ENCODE measurements at regions not wholly inside any gene's neighbourhood (a gene's known extent, or its start where the extent isn't known, plus 50 kb on each side); places are given as distances from the start of the nearest gene placed in this dataset.
"Not testable (repeated sequence)": the region's sequence is repeated elsewhere in the genome, so short reads cannot be mapped to it uniquely, and the experiment has no call there.

DNA sequence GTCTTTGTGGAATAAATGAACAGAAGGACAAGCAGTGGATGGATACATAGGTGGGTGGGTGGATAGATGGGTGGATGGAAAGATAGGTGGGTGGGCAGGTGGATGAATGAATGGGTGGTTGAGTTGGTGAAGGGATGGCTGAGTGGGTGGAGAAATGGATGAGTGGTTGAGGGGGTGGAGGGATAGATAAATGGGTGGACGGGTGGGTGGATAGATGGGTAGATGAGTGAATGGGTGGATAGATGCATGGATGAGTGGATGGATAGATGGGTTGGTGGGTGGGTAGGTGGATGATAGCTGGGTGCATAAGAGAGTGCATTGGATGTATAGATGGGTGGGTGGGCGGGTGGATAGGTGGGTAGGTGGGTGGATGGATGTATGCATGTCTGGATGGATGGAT is 63.5 kb downstream of the UNC93B1 start:
- H3K27me3 ChIP-seq (replicated peaks in 2 of 5; ENCODE audit: control insufficient read depth in 4 of 5, insufficient read depth in 5 of 5, low read length in 4 of 5); DNase-seq; POLR2A ChIA-PET; H3K4me1 ChIP-seq (ENCODE audit: control extremely low read depth in 1 of 4, control insufficient read depth in 4 of 4, insufficient read depth in 4 of 4, low read length in 3 of 4); H3K36me3 ChIP-seq (ENCODE audit: control insufficient read depth in 4 of 4, insufficient read depth in 4 of 4, low read length in 3 of 4); H3K4me3 ChIP-seq (ENCODE audit: control insufficient read depth in 1 of 7, extremely low read depth in 1 of 7, insufficient read depth in 4 of 7, low read depth in 2 of 7, low read length in 6 of 7); H3K9me3 ChIP-seq (ENCODE audit: control extremely low read depth in 1 of 5, control insufficient read depth in 4 of 5, insufficient read depth in 2 of 5, low read depth in 1 of 5, low read length in 4 of 5); CTCF ChIA-PET; H3K27ac ChIP-seq (ENCODE audit: insufficient read depth in 1 of 2, low read depth in 1 of 2, low read length in 2 of 2, poor library complexity in 1 of 2, severe bottlenecking in 2 of 2): not testable (repeated sequence)
- no CpG with 5 or more reads among the region's 2 CpGs for whole genome bisulfite sequencing (ENCODE audit: insufficient coverage)

DNA sequence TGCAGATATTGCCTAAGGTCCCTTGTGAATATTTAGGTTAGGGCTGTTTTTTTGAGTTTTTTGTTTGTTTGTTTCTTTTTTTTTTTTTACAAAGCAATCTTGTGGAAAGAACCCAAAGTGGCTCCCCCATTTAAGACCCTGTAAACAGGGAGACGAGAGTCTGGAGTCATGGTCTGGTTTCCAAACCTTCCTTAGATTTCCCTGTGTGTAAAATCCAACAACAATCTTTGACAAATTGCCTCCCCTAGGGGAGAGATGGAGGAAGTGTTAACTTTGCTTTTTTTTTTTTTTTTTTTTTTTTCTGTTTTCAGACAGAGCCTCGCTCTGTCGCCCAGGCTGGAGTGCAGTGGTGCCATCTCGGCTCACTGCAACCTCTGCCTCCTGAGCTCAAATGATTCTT is 64.9 kb downstream of the UNC93B1 start:
- CTCF ChIA-PET; H3K4me3 ChIP-seq (ENCODE audit: control insufficient read depth in 1 of 7, extremely low read depth in 1 of 7, insufficient read depth in 4 of 7, low read depth in 2 of 7, low read length in 6 of 7); DNase-seq; H3K27ac ChIP-seq (ENCODE audit: insufficient read depth in 1 of 2, low read depth in 1 of 2, low read length in 2 of 2, poor library complexity in 1 of 2, severe bottlenecking in 2 of 2); POLR2A ChIA-PET; H3K4me1 ChIP-seq (ENCODE audit: control extremely low read depth in 1 of 4, control insufficient read depth in 4 of 4, insufficient read depth in 4 of 4, low read length in 3 of 4); H3K9me3 ChIP-seq (ENCODE audit: control extremely low read depth in 1 of 5, control insufficient read depth in 4 of 5, insufficient read depth in 2 of 5, low read depth in 1 of 5, low read length in 4 of 5); H3K36me3 ChIP-seq (ENCODE audit: control insufficient read depth in 4 of 4, insufficient read depth in 4 of 4, low read length in 3 of 4); H3K27me3 ChIP-seq (replicated peaks in 2 of 5; ENCODE audit: control insufficient read depth in 4 of 5, insufficient read depth in 5 of 5, low read length in 4 of 5): not testable (repeated sequence)
- no CpG with 5 or more reads among the region's 4 CpGs for WGBS (ENCODE audit: insufficient coverage)

GRCh38 chr11:67938371-67938770 is 65.5 kb downstream of the UNC93B1 start:
- H3K27ac ChIP-seq (ENCODE audit: insufficient read depth in 1 of 2, low read depth in 1 of 2, low read length in 2 of 2, poor library complexity in 1 of 2, severe bottlenecking in 2 of 2); CTCF ChIA-PET; H3K36me3 ChIP-seq (ENCODE audit: control insufficient read depth in 4 of 4, insufficient read depth in 4 of 4, low read length in 3 of 4); H3K4me1 ChIP-seq (ENCODE audit: control extremely low read depth in 1 of 4, control insufficient read depth in 4 of 4, insufficient read depth in 4 of 4, low read length in 3 of 4); DNase-seq; POLR2A ChIA-PET; H3K4me3 ChIP-seq (ENCODE audit: control insufficient read depth in 1 of 7, extremely low read depth in 1 of 7, insufficient read depth in 4 of 7, low read depth in 2 of 7, low read length in 6 of 7); H3K27me3 ChIP-seq (replicated peaks in 2 of 5; ENCODE audit: control insufficient read depth in 4 of 5, insufficient read depth in 5 of 5, low read length in 4 of 5); H3K9me3 ChIP-seq (ENCODE audit: control extremely low read depth in 1 of 5, control insufficient read depth in 4 of 5, insufficient read depth in 2 of 5, low read depth in 1 of 5, low read length in 4 of 5): not testable (repeated sequence)
- no CpG with 5 or more reads among the region's 3 CpGs for WGBS (ENCODE audit: insufficient coverage)

- 62% methylated on average over 4 of the region's 7 CpGs for WGBS (ENCODE audit: insufficient coverage)
- DNase-seq; H3K9me3 ChIP-seq (ENCODE audit: control extremely low read depth in 1 of 5, control insufficient read depth in 4 of 5, insufficient read depth in 2 of 5, low read depth in 1 of 5, low read length in 4 of 5); POLR2A ChIA-PET; H3K27me3 ChIP-seq (replicated peaks in 2 of 5; ENCODE audit: control insufficient read depth in 4 of 5, insufficient read depth in 5 of 5, low read length in 4 of 5); H3K27ac ChIP-seq (ENCODE audit: insufficient read depth in 1 of 2, low read depth in 1 of 2, low read length in 2 of 2, poor library complexity in 1 of 2, severe bottlenecking in 2 of 2); CTCF ChIA-PET; H3K36me3 ChIP-seq (ENCODE audit: control insufficient read depth in 4 of 4, insufficient read depth in 4 of 4, low read length in 3 of 4); H3K4me3 ChIP-seq (ENCODE audit: control insufficient read depth in 1 of 7, extremely low read depth in 1 of 7, insufficient read depth in 4 of 7, low read depth in 2 of 7, low read length in 6 of 7); H3K4me1 ChIP-seq (ENCODE audit: control extremely low read depth in 1 of 4, control insufficient read depth in 4 of 4, insufficient read depth in 4 of 4, low read length in 3 of 4): not testable (repeated sequence)
These were observed 80.3 kb downstream of the UNC93B1 start for GRCh38 chr11:67923565-67923964.

- H3K4me1 ChIP-seq (ENCODE audit: control extremely low read depth in 1 of 4, control insufficient read depth in 4 of 4, insufficient read depth in 4 of 4, low read length in 3 of 4); H3K9me3 ChIP-seq (ENCODE audit: control extremely low read depth in 1 of 5, control insufficient read depth in 4 of 5, insufficient read depth in 2 of 5, low read depth in 1 of 5, low read length in 4 of 5); CTCF ChIA-PET; H3K4me3 ChIP-seq (ENCODE audit: control insufficient read depth in 1 of 7, extremely low read depth in 1 of 7, insufficient read depth in 4 of 7, low read depth in 2 of 7, low read length in 6 of 7); H3K36me3 ChIP-seq (ENCODE audit: control insufficient read depth in 4 of 4, insufficient read depth in 4 of 4, low read length in 3 of 4); H3K27me3 ChIP-seq (replicated peaks in 2 of 5; ENCODE audit: control insufficient read depth in 4 of 5, insufficient read depth in 5 of 5, low read length in 4 of 5); H3K27ac ChIP-seq (ENCODE audit: insufficient read depth in 1 of 2, low read depth in 1 of 2, low read length in 2 of 2, poor library complexity in 1 of 2, severe bottlenecking in 2 of 2); DNase-seq: not testable (repeated sequence)
- WGBS (ENCODE audit: insufficient coverage): 0% methylated on average over 1 of the region's 6 CpGs
- POLR2A ChIA-PET: interaction anchor here (0.6 kb wide), 1 partner anchor 351 kb away, joined by 3 read pairs; no protein-coding TSS in a partner anchor
These were observed 83.4 kb downstream of the UNC93B1 start for GRCh38 chr11:67920546-67920945.

DNA sequence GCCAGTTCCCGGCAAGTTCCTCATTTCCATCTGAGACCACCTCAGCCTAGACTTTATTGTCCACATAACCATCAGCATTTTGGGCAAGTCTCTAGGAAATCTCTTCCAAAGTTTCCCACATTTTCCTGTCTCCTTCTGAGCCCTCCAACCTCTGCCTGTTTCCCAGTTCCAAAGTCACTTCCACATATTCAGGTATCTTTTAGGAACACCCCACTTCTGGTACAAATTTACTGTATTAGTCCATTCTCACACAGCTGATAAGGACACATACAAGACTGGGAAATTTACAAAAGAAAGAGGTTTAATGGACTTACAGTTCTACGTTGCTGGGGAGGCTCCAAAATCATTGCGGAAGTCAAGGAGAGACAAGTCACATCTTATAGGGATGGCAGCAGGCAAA is 91.7 kb downstream of the UNC93B1 start:
- DNase-seq; H3K36me3 ChIP-seq (ENCODE audit: control insufficient read depth in 4 of 4, insufficient read depth in 4 of 4, low read length in 3 of 4); CTCF ChIA-PET; H3K4me3 ChIP-seq (ENCODE audit: control insufficient read depth in 1 of 7, extremely low read depth in 1 of 7, insufficient read depth in 4 of 7, low read depth in 2 of 7, low read length in 6 of 7); POLR2A ChIA-PET; H3K27ac ChIP-seq (ENCODE audit: insufficient read depth in 1 of 2, low read depth in 1 of 2, low read length in 2 of 2, poor library complexity in 1 of 2, severe bottlenecking in 2 of 2); H3K9me3 ChIP-seq (ENCODE audit: control extremely low read depth in 1 of 5, control insufficient read depth in 4 of 5, insufficient read depth in 2 of 5, low read depth in 1 of 5, low read length in 4 of 5); H3K27me3 ChIP-seq (replicated peaks in 2 of 5; ENCODE audit: control insufficient read depth in 4 of 5, insufficient read depth in 5 of 5, low read length in 4 of 5); H3K4me1 ChIP-seq (ENCODE audit: control extremely low read depth in 1 of 4, control insufficient read depth in 4 of 4, insufficient read depth in 4 of 4, low read length in 3 of 4): not testable (repeated sequence)
- 100% methylated on average over 1 of the region's 3 CpGs for whole genome bisulfite sequencing (ENCODE audit: insufficient coverage)

GRCh38 chr11:67911211-67911610 is 92.7 kb downstream of the UNC93B1 start:
- H3K36me3 ChIP-seq (ENCODE audit: control insufficient read depth in 4 of 4, insufficient read depth in 4 of 4, low read length in 3 of 4); H3K9me3 ChIP-seq (ENCODE audit: control extremely low read depth in 1 of 5, control insufficient read depth in 4 of 5, insufficient read depth in 2 of 5, low read depth in 1 of 5, low read length in 4 of 5); H3K27ac ChIP-seq (ENCODE audit: insufficient read depth in 1 of 2, low read depth in 1 of 2, low read length in 2 of 2, poor library complexity in 1 of 2, severe bottlenecking in 2 of 2); DNase-seq; H3K4me1 ChIP-seq (ENCODE audit: control extremely low read depth in 1 of 4, control insufficient read depth in 4 of 4, insufficient read depth in 4 of 4, low read length in 3 of 4); POLR2A ChIA-PET; H3K4me3 ChIP-seq (ENCODE audit: control insufficient read depth in 1 of 7, extremely low read depth in 1 of 7, insufficient read depth in 4 of 7, low read depth in 2 of 7, low read length in 6 of 7); CTCF ChIA-PET; H3K27me3 ChIP-seq (replicated peaks in 2 of 5; ENCODE audit: control insufficient read depth in 4 of 5, insufficient read depth in 5 of 5, low read length in 4 of 5): not testable (repeated sequence)
- 17% methylated on average over 1 of the region's 2 CpGs for WGBS (ENCODE audit: insufficient coverage)

GRCh38 chr11:67910803-67911202 is 93.1 kb downstream of the UNC93B1 start:
- not testable (repeated sequence) for H3K36me3 ChIP-seq (ENCODE audit: control insufficient read depth in 4 of 4, insufficient read depth in 4 of 4, low read length in 3 of 4)
- no CpG with 5 or more reads among the region's 1 CpG for WGBS (ENCODE audit: insufficient coverage)

More at GRCh38 chr11:67910803-67911202, 93.1 kb downstream of the UNC93B1 start:
- H3K4me3 ChIP-seq (ENCODE audit: control insufficient read depth in 1 of 7, extremely low read depth in 1 of 7, insufficient read depth in 4 of 7, low read depth in 2 of 7, low read length in 6 of 7); CTCF ChIA-PET; POLR2A ChIA-PET; H3K27ac ChIP-seq (ENCODE audit: insufficient read depth in 1 of 2, low read depth in 1 of 2, low read length in 2 of 2, poor library complexity in 1 of 2, severe bottlenecking in 2 of 2); H3K4me1 ChIP-seq (ENCODE audit: control extremely low read depth in 1 of 4, control insufficient read depth in 4 of 4, insufficient read depth in 4 of 4, low read length in 3 of 4); H3K9me3 ChIP-seq (ENCODE audit: control extremely low read depth in 1 of 5, control insufficient read depth in 4 of 5, insufficient read depth in 2 of 5, low read depth in 1 of 5, low read length in 4 of 5); DNase-seq; H3K27me3 ChIP-seq (replicated peaks in 2 of 5; ENCODE audit: control insufficient read depth in 4 of 5, insufficient read depth in 5 of 5, low read length in 4 of 5): not testable (repeated sequence)

All from common myeloid progenitor, CD34-positive (primary cell).